ENCODE measurements at regions not wholly inside any gene's neighbourhood (a gene's known extent, or its start where the extent isn't known, plus 50 kb on each side); places are given as distances from the start of the nearest gene placed in this dataset.
"Not testable (repeated sequence)": the region's sequence is repeated elsewhere in the genome, so short reads cannot be mapped to it uniquely, and the experiment has no call there.

GRCh38 chr5:28310696-28311095, 1272.3 kb upstream of the CDH9 start:
- no peak for DNase-seq (ENCODE audit: low spot score)

- DNase-seq (ENCODE audit: low spot score) = no peak
Observed at GRCh38 chr5:28305891-28306290, 1267.5 kb upstream of the CDH9 start.

- DNase-seq (ENCODE audit: low spot score) = no peak
Observed at GRCh38 chr5:28301712-28302111, 1263.3 kb upstream of the CDH9 start.

- no peak for DNase-seq (ENCODE audit: low spot score)
Observed at GRCh38 chr5:28296254-28297013, 1258.0 kb upstream of the CDH9 start.

GRCh38 chr5:28287021-28287420, 1248.6 kb upstream of the CDH9 start:
- DNase-seq (ENCODE audit: low spot score) = not testable (repeated sequence)

- no peak for DNase-seq (ENCODE audit: low spot score)
Observed at GRCh38 chr5:28286566-28286965, 1248.2 kb upstream of the CDH9 start.

- DNase-seq (ENCODE audit: low spot score) = no peak
Observed at GRCh38 chr5:28284788-28285187, 1246.4 kb upstream of the CDH9 start.

- DNase-seq (ENCODE audit: low spot score) = no peak
Observed at GRCh38 chr5:28281351-28281750, 1243.0 kb upstream of the CDH9 start.

- no peak for DNase-seq (ENCODE audit: low spot score)
Observed at GRCh38 chr5:28275931-28276330, 1237.5 kb upstream of the CDH9 start.

GRCh38 chr5:28269978-28270377, 1231.6 kb upstream of the CDH9 start:
- no peak for DNase-seq (ENCODE audit: low spot score)

- DNase-seq (ENCODE audit: low spot score) = no peak
Observed at GRCh38 chr5:28265877-28266276, 1227.5 kb upstream of the CDH9 start.

GRCh38 chr5:28254846-28255245, 1216.5 kb upstream of the CDH9 start:
- no peak for DNase-seq (ENCODE audit: low spot score)

- no peak for DNase-seq (ENCODE audit: low spot score)
Observed at GRCh38 chr5:28253431-28253830, 1215.0 kb upstream of the CDH9 start.

GRCh38 chr5:28249771-28250415, 1211.5 kb upstream of the CDH9 start:
- DNase-seq (ENCODE audit: low spot score) = no peak

GRCh38 chr5:28234356-28234968, 1196.1 kb upstream of the CDH9 start:
- DNase-seq (ENCODE audit: low spot score) = no peak

GRCh38 chr5:28226407-28226806, 1188.0 kb upstream of the CDH9 start:
- DNase-seq (ENCODE audit: low spot score) = no peak

- no peak for DNase-seq (ENCODE audit: low spot score)
Observed at GRCh38 chr5:28219539-28219938, 1181.2 kb upstream of the CDH9 start.

- no peak for DNase-seq (ENCODE audit: low spot score)
Observed at GRCh38 chr5:28217695-28218094, 1179.3 kb upstream of the CDH9 start.

GRCh38 chr5:28216939-28217360, 1178.6 kb upstream of the CDH9 start:
- no peak for DNase-seq (ENCODE audit: low spot score)

- no peak for DNase-seq (ENCODE audit: low spot score)
Observed at GRCh38 chr5:28215091-28215490, 1176.7 kb upstream of the CDH9 start.

GRCh38 chr5:28214292-28214691, 1175.9 kb upstream of the CDH9 start:
- no peak for DNase-seq (ENCODE audit: low spot score)

GRCh38 chr5:28208356-28208755, 1170.0 kb upstream of the CDH9 start:
- no peak for DNase-seq (ENCODE audit: low spot score)

- DNase-seq (ENCODE audit: low spot score) = no peak
Observed at GRCh38 chr5:28190011-28190410, 1151.6 kb upstream of the CDH9 start.

Measured in ureter (tissue), 1 donor.